ENCODE measurements at regions not wholly inside any gene's neighbourhood (a gene's known extent, or its start where the extent isn't known, plus 50 kb on each side); places are given as distances from the start of the nearest gene placed in this dataset.

GRCh38 chr1:78286686-78287085 lies 204.1 kb upstream of the PTGFR start:
- POLR2A ChIA-PET (ENCODE audit: unreplicated experiment): no interaction called here
- no peaks in the 10 kb centered on the region for H3K9me3 ChIP-seq (ENCODE audit: insufficient read depth, low read depth)
- no peak overlapping the region for H2AFZ ChIP-seq
- no peaks in the 10 kb centered on the region for H3K79me2 ChIP-seq (ENCODE audit: low read depth)
- no TSS peak for BruUV-seq (replicated peaks)
- H3F3A ChIP-seq (ENCODE audit: insufficient read depth, low read depth): no peaks in the 10 kb centered on the region
- intact Hi-C loops (cut with micrococcal nuclease; ENCODE audit: unreplicated experiment): no loop called here
- H3K4me3 ChIP-seq: no peak overlapping the region
- no peak overlapping the region for H3K27ac ChIP-seq
- H3K4me1 ChIP-seq (replicated peaks; ENCODE audit: insufficient read depth): no peaks in the 10 kb centered on the region
- no peaks in the 10 kb centered on the region for H3K27me3 ChIP-seq (ENCODE audit: insufficient read depth, low read depth)
- CTCF ChIA-PET: no interaction called here
- TF ChIP-seq CTCF (conservative IDR thresholded peaks at IDR 0.05): no peak
- TF ChIP-seq EZH2 (IDR thresholded peaks at IDR 0.05; ENCODE audit: low read depth): no peak
- H3K36me3 ChIP-seq (ENCODE audit: low read depth): no peaks in the 10 kb centered on the region
- no peak overlapping the region for H3K4me2 ChIP-seq
- no peak for DNase-seq
- H4K20me1 ChIP-seq (ENCODE audit: insufficient read depth): no peaks in the 10 kb centered on the region
- H3K9me2 ChIP-seq (ENCODE audit: insufficient read depth): peaks cover under 1% of the 10 kb centered on the region; the same call in 1 of the 2 replicates

DNA sequence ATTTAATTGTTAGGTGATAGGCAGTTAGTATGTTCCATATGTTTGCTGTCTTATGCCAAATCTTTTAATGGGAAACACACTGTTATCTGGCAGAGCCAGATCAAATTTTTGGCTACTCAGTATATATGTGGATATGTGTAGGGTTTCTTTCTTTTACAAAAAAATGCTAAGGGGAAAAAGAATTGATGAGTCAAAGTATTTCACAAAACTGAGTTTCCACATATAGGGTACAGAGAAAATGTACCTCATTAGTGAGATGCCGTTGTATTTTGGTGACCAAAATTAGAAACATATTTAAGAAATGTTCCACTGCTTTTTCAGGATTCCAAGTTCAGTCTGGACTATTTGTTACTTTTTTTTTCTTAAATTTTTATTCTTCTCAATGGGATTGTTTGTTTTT lies 201.2 kb upstream of the PTGFR start:
- H3K79me2 ChIP-seq (ENCODE audit: low read depth): no peaks in the 10 kb centered on the region
- DNase-seq: no peak
- BruUV-seq (replicated peaks): no TSS peak
- H3K36me3 ChIP-seq (ENCODE audit: low read depth): no peaks in the 10 kb centered on the region
- no peaks in the 10 kb centered on the region for H3F3A ChIP-seq (ENCODE audit: insufficient read depth, low read depth)
- no peaks in the 10 kb centered on the region for H3K9me2 ChIP-seq (ENCODE audit: insufficient read depth)
- no peaks in the 10 kb centered on the region for H3K27me3 ChIP-seq (ENCODE audit: insufficient read depth, low read depth)
- no peak overlapping the region for H3K4me2 ChIP-seq
- no peaks in the 10 kb centered on the region for H3K9me3 ChIP-seq (ENCODE audit: insufficient read depth, low read depth)
- CTCF ChIA-PET: no interaction called here
- H4K20me1 ChIP-seq (ENCODE audit: insufficient read depth): no peaks in the 10 kb centered on the region
- POLR2A ChIA-PET (ENCODE audit: unreplicated experiment): no interaction called here
- H3K27ac ChIP-seq: no peak overlapping the region
- H3K4me3 ChIP-seq: no peak overlapping the region
- intact Hi-C loops (cut with micrococcal nuclease; ENCODE audit: unreplicated experiment): no loop called here
- H3K4me1 ChIP-seq (replicated peaks; ENCODE audit: insufficient read depth): no peaks in the 10 kb centered on the region
- H2AFZ ChIP-seq: no peak overlapping the region
- TF ChIP-seq CTCF (conservative IDR thresholded peaks at IDR 0.05) (no peak), EZH2 (IDR thresholded peaks at IDR 0.05; ENCODE audit: low read depth) (no peak)

- Histone ChIP-seq H3K4me3 (no peak overlapping the region), H3K4me1 (replicated peaks; ENCODE audit: insufficient read depth) (no peaks in the 10 kb centered on the region), H3K27ac (no peak overlapping the region), H3K79me2 (ENCODE audit: low read depth) (no peaks in the 10 kb centered on the region), H3K9me2 (ENCODE audit: insufficient read depth) (no peaks in the 10 kb centered on the region), H3K9me3 (ENCODE audit: insufficient read depth, low read depth) (no peaks in the 10 kb centered on the region), H3K4me2 (no peak overlapping the region), H2AFZ (no peak overlapping the region), H3K36me3 (ENCODE audit: low read depth) (no peaks in the 10 kb centered on the region), H4K20me1 (ENCODE audit: insufficient read depth) (no peaks in the 10 kb centered on the region), H3F3A (ENCODE audit: insufficient read depth, low read depth) (no peaks in the 10 kb centered on the region), H3K27me3 (ENCODE audit: insufficient read depth, low read depth) (no peaks in the 10 kb centered on the region)
- ChIA-PET CTCF (no interaction called here), POLR2A (ENCODE audit: unreplicated experiment) (no interaction called here)
- no peak for DNase-seq
- no TSS peak for BruUV-seq (replicated peaks)
- intact Hi-C loops (cut with micrococcal nuclease; ENCODE audit: unreplicated experiment): no loop called here
- no peak for TF ChIP-seq CTCF (conservative IDR thresholded peaks at IDR 0.05)
- no peak for TF ChIP-seq EZH2 (IDR thresholded peaks at IDR 0.05; ENCODE audit: low read depth)
Observed at GRCh38 chr1:78291418-78291817, 199.4 kb upstream of the PTGFR start.

All from PC-9 (cell line).